K562 (cell line): ENCODE measurements at regions not wholly inside any gene's neighbourhood (a gene's known extent, or its start where the extent isn't known, plus 50 kb on each side); places are given as distances from the start of the nearest gene placed in this dataset.

ENCODE experiments used
- E2F3 ChIP-seq: fragments of 250-450 bp; sonication (Bioruptor Pico); IDR thresholded peaks from 2 replicates; pipeline ENCODE4 v1.4.0; 2020; ENCODE audit warnings: mild to moderate bottlenecking
- FOXA1 ChIP-seq: fragments of 450-650 bp; IDR thresholded peaks from 2 replicates; pipeline ENCODE4 v1.6.1; 2016; ENCODE audit warnings: mild to moderate bottlenecking, borderline replicate concordance
- GABPA ChIP-seq: fragments of 200-800 bp; sonication (Bioruptor generic); conservative IDR thresholded peaks from 2 replicates; pipeline ENCODE4 v1.6.1; 2016; ENCODE audit warnings: low read depth, missing genetic modification characterization, missing compliant biosample characterization
- HOMEZ ChIP-seq: fragments of 250-450 bp; sonication (Bioruptor Pico); IDR thresholded peaks from 2 replicates; pipeline ENCODE4 v1.4.0; 2020; ENCODE audit warnings: mild to moderate bottlenecking, moderate library complexity
- KAT7 ChIP-seq: sonication (generic); formaldehyde crosslinking; IDR thresholded peaks from 2 replicates; pipeline ENCODE4 v1.8.0; 2022; ENCODE audit warnings: missing genetic modification reagents, mild to moderate bottlenecking, borderline replicate concordance
- L3MBTL2 ChIP-seq: fragments of 450-650 bp; IDR thresholded peaks from 2 replicates; pipeline ENCODE4 v1.6.1; 2016; ENCODE audit warnings: mild to moderate bottlenecking, moderate library complexity
- SETDB1 ChIP-seq: IDR thresholded peaks from one replicate; pipeline ENCODE4 v1.6.1; 2012; ENCODE audit warnings: low read length, control low read depth, inconsistent platforms
- TCF15 ChIP-seq: fragments of 250-450 bp; sonication (Bioruptor Pico); IDR thresholded peaks from 2 replicates; pipeline ENCODE4 v1.8.0; 2022; ENCODE audit warnings: moderate library complexity, mild to moderate bottlenecking, inconsistent platforms
- THRA ChIP-seq: fragments of 450-650 bp; IDR thresholded peaks from 2 replicates; pipeline ENCODE4 v1.6.1; 2017; ENCODE audit warnings: mild to moderate bottlenecking, moderate library complexity
- U2AF1 ChIP-seq: fragments of 200-400 bp; formaldehyde crosslinking; optimal IDR thresholded peaks from 2 replicates; pipeline ENCODE3; 2017; ENCODE audit warnings: mild to moderate bottlenecking, low read depth, low read length, moderate library complexity
- ZNF232 ChIP-seq: sonication (generic); formaldehyde crosslinking; IDR thresholded peaks from 2 replicates; pipeline ENCODE4 v1.8.0; 2022; ENCODE audit warnings: mild to moderate bottlenecking, missing genetic modification reagents
- ZNF384 ChIP-seq: IDR thresholded peaks from 2 replicates; pipeline ENCODE4 v1.6.1; 2012; ENCODE audit warnings: low read depth, low read length, improper control_type of control experiment
- TF ChIP-seq, protein P1 (sequence below): fragments of 200-800 bp; sonication (Bioruptor generic); IDR thresholded peaks from 2 replicates; pipeline ENCODE4 v1.6.1; 2016; ENCODE audit warnings: missing genetic modification characterization, missing compliant biosample characterization
- TF ChIP-seq, protein P2 (sequence below): IDR thresholded peaks from 2 replicates; pipeline ENCODE4 v1.6.1; 2016; ENCODE audit warnings: missing genetic modification characterization, missing compliant biosample characterization
- TF ChIP-seq, protein P3 (sequence below): sonication (generic); formaldehyde crosslinking; IDR thresholded peaks from 2 replicates; pipeline ENCODE4 v1.8.1; 2022; ENCODE audit warnings: missing genetic modification reagents

- TF ChIP-seq, protein P1, sequence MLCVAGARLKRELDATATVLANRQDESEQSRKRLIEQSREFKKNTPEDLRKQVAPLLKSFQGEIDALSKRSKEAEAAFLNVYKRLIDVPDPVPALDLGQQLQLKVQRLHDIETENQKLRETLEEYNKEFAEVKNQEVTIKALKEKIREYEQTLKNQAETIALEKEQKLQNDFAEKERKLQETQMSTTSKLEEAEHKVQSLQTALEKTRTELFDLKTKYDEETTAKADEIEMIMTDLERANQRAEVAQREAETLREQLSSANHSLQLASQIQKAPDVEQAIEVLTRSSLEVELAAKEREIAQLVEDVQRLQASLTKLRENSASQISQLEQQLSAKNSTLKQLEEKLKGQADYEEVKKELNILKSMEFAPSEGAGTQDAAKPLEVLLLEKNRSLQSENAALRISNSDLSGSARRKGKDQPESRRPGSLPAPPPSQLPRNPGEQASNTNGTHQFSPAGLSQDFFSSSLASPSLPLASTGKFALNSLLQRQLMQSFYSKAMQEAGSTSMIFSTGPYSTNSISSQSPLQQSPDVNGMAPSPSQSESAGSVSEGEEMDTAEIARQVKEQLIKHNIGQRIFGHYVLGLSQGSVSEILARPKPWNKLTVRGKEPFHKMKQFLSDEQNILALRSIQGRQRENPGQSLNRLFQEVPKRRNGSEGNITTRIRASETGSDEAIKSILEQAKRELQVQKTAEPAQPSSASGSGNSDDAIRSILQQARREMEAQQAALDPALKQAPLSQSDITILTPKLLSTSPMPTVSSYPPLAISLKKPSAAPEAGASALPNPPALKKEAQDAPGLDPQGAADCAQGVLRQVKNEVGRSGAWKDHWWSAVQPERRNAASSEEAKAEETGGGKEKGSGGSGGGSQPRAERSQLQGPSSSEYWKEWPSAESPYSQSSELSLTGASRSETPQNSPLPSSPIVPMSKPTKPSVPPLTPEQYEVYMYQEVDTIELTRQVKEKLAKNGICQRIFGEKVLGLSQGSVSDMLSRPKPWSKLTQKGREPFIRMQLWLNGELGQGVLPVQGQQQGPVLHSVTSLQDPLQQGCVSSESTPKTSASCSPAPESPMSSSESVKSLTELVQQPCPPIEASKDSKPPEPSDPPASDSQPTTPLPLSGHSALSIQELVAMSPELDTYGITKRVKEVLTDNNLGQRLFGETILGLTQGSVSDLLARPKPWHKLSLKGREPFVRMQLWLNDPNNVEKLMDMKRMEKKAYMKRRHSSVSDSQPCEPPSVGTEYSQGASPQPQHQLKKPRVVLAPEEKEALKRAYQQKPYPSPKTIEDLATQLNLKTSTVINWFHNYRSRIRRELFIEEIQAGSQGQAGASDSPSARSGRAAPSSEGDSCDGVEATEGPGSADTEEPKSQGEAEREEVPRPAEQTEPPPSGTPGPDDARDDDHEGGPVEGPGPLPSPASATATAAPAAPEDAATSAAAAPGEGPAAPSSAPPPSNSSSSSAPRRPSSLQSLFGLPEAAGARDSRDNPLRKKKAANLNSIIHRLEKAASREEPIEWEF (CRISPR knock-in tag) = no peak
- peak; percentile 46 for TF ChIP-seq L3MBTL2
- no peak for TF ChIP-seq U2AF1
- TF ChIP-seq KAT7 (CRISPR knock-in tag) = peak; percentile 82; the same call in 1 of the 2 replicates
- no peak for TF ChIP-seq GABPA
- TF ChIP-seq HOMEZ (CRISPR knock-in tag) = no peak
- no peak for TF ChIP-seq TCF15 (CRISPR knock-in tag)
- TF ChIP-seq, protein P2, sequence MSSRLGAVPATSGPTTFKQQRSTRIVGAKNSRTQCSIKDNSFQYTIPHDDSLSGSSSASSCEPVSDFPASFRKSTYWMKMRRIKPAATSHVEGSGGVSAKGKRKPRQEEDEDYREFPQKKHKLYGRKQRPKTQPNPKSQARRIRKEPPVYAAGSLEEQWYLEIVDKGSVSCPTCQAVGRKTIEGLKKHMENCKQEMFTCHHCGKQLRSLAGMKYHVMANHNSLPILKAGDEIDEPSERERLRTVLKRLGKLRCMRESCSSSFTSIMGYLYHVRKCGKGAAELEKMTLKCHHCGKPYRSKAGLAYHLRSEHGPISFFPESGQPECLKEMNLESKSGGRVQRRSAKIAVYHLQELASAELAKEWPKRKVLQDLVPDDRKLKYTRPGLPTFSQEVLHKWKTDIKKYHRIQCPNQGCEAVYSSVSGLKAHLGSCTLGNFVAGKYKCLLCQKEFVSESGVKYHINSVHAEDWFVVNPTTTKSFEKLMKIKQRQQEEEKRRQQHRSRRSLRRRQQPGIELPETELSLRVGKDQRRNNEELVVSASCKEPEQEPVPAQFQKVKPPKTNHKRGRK = no peak
- no peak for TF ChIP-seq THRA
- no peak for TF ChIP-seq SETDB1
- TF ChIP-seq ZNF384 = no peak
- no peak for TF ChIP-seq ZNF232 (CRISPR knock-in tag)
- no peak for TF ChIP-seq FOXA1
- TF ChIP-seq, protein P3, sequence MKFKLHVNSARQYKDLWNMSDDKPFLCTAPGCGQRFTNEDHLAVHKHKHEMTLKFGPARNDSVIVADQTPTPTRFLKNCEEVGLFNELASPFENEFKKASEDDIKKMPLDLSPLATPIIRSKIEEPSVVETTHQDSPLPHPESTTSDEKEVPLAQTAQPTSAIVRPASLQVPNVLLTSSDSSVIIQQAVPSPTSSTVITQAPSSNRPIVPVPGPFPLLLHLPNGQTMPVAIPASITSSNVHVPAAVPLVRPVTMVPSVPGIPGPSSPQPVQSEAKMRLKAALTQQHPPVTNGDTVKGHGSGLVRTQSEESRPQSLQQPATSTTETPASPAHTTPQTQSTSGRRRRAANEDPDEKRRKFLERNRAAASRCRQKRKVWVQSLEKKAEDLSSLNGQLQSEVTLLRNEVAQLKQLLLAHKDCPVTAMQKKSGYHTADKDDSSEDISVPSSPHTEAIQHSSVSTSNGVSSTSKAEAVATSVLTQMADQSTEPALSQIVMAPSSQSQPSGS (CRISPR knock-in tag) = no peak
- no peak for TF ChIP-seq E2F3 (CRISPR knock-in tag)
Measured at GRCh38 chr16:85327731-85328675, 215.7 kb upstream of the CIBAR2 start (continued).
